ENCODE measurements at regions not wholly inside any gene's neighbourhood (a gene's known extent, or its start where the extent isn't known, plus 50 kb on each side); places are given as distances from the start of the nearest gene placed in this dataset.

DNA sequence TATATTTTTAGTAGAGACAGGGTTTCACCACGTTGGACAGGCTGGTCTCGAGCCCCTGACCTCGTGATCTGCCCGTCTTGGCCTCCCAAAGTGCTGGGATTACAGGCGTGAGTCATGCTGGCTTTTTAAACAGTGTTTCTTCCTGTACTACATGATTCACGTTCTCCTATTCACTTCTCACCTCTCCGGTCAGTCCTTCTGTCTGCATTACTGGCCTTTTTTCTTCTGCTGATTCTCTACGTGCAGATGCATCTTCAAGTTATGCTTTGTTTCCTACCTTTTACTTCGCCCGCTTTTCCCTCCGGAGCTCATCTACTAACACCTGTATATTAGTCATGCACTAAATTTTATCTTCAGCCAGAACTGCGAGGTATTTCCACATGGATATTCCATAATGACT lies 296.2 kb upstream of the FLRT2 start:
- TF ChIP-seq, protein P1, sequence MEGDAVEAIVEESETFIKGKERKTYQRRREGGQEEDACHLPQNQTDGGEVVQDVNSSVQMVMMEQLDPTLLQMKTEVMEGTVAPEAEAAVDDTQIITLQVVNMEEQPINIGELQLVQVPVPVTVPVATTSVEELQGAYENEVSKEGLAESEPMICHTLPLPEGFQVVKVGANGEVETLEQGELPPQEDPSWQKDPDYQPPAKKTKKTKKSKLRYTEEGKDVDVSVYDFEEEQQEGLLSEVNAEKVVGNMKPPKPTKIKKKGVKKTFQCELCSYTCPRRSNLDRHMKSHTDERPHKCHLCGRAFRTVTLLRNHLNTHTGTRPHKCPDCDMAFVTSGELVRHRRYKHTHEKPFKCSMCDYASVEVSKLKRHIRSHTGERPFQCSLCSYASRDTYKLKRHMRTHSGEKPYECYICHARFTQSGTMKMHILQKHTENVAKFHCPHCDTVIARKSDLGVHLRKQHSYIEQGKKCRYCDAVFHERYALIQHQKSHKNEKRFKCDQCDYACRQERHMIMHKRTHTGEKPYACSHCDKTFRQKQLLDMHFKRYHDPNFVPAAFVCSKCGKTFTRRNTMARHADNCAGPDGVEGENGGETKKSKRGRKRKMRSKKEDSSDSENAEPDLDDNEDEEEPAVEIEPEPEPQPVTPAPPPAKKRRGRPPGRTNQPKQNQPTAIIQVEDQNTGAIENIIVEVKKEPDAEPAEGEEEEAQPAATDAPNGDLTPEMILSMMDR (IDR thresholded peaks at IDR 0.05; ENCODE audit: borderline replicate concordance, extremely low read depth, low read length, poor library complexity, severe bottlenecking), result no peak
- TF ChIP-seq EZH2 (IDR thresholded peaks at IDR 0.05; ENCODE audit: borderline replicate concordance, low read depth, low read length, severe bottlenecking), result no peak

Measured in DND-41 (cell line).